Parathyroid adenoma (tissue), 2 donors: ENCODE measurements at regions not wholly inside any gene's neighbourhood (a gene's known extent, or its start where the extent isn't known, plus 50 kb on each side); places are given as distances from the start of the nearest gene placed in this dataset.

Experiments used
- H2AFZ ChIP-seq: fragments of 300-600 bp; sonication (generic); one replicate; pipeline ENCODE4 v1.7.0; 2017; ENCODE audit warnings: antibody characterized with exemption, mild to moderate bottlenecking
- H3K27ac ChIP-seq: fragments of 300-600 bp; sonication (generic); one replicate; pipeline ENCODE4 v1.7.0; 2017
- H3K27me3 ChIP-seq: fragments of 300-600 bp; sonication (generic); one replicate; pipeline ENCODE4 v1.7.0; 2017; ENCODE audit warnings: low read length; ENCODE audit not compliant: control insufficient read depth, insufficient read depth
- H3K36me3 ChIP-seq: fragments of 300-600 bp; sonication (generic); one replicate; pipeline ENCODE4 v1.7.0; 2017; ENCODE audit warnings: low read length; ENCODE audit not compliant: control insufficient read depth, insufficient read depth
- H3K4me1 ChIP-seq: fragments of 300-600 bp; sonication (generic); one replicate; pipeline ENCODE4 v1.7.0; 2017; ENCODE audit warnings: control low read depth
- H3K4me2 ChIP-seq: fragments of 300-600 bp; sonication (generic); one replicate; pipeline ENCODE4 v1.7.0; 2017; ENCODE audit warnings: low read length
- H3K4me3 ChIP-seq: fragments of 300-600 bp; sonication (generic); one replicate; pipeline ENCODE4 v1.7.0; 2017; ENCODE audit warnings: low read depth, low read length
- H3K79me2 ChIP-seq: fragments of 300-600 bp; sonication (generic); one replicate; pipeline ENCODE4 v1.7.0; 2017; ENCODE audit warnings: control low read depth
- H3K9ac ChIP-seq: fragments of 300-600 bp; sonication (generic); one replicate; pipeline ENCODE4 v1.7.0; 2017; ENCODE audit warnings: mild to moderate bottlenecking
- H3K9me3 ChIP-seq: fragments of 300-600 bp; sonication (generic); one replicate; pipeline ENCODE4 v1.7.0; 2017; ENCODE audit warnings: low read length; ENCODE audit not compliant: control insufficient read depth
- TF ChIP-seq, protein P1 (sequence below): fragments of 300-600 bp; sonication (generic); IDR thresholded peaks from one replicate; pipeline ENCODE4 v1.7.0; 2017; ENCODE audit warnings: antibody characterized with exemption, mild to moderate bottlenecking
- donor health status: primary hyperparathyroidism.

DNA sequence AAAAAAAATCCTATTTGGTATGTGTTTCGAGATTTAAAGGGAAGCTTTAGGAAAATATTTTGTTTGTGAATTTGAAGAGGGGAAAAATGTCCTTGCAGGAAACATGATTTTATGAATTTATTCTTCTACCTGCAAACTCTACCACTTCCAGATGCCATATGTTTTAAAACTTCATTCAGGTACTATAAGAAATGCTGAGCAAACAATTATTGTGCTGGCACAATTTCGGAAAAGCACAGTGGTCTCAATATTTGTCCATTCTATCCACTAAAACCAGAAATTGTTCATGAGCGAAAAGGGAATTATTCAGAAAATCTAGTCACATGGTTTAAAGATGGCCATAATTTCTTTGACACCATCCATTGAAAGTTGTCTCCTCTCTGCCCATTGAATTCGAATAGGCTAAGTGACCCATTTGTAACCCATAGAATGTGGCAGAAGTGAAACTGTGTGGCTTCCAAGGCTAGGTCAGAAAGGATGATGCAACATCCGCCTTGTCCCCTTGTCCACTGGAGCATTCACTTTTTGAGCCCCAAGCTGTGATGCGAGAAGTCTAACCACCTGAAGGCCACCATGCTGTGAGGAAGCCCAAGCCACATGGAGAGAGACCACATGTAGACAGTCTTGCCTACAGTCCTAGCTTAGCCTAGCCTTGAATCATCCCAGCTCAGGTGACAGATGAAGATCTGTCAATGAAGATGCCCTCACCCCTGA is 189.8 kb upstream of the PRKCQ start:
- Histone ChIP-seq H2AFZ (no peak overlapping the region), H3K9ac (no peak overlapping the region), H3K27ac (no peak overlapping the region), H3K4me3 (no peak overlapping the region), H3K4me2 (no peak overlapping the region), H3K9me3 (no peaks in the 10 kb centered on the region), H3K27me3 (no peaks in the 10 kb centered on the region), H3K79me2 (no peaks in the 10 kb centered on the region), H3K36me3 (no peaks in the 10 kb centered on the region), H3K4me1 (no peaks in the 10 kb centered on the region)
- TF ChIP-seq, protein P1, sequence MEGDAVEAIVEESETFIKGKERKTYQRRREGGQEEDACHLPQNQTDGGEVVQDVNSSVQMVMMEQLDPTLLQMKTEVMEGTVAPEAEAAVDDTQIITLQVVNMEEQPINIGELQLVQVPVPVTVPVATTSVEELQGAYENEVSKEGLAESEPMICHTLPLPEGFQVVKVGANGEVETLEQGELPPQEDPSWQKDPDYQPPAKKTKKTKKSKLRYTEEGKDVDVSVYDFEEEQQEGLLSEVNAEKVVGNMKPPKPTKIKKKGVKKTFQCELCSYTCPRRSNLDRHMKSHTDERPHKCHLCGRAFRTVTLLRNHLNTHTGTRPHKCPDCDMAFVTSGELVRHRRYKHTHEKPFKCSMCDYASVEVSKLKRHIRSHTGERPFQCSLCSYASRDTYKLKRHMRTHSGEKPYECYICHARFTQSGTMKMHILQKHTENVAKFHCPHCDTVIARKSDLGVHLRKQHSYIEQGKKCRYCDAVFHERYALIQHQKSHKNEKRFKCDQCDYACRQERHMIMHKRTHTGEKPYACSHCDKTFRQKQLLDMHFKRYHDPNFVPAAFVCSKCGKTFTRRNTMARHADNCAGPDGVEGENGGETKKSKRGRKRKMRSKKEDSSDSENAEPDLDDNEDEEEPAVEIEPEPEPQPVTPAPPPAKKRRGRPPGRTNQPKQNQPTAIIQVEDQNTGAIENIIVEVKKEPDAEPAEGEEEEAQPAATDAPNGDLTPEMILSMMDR, result no peak

GRCh38 chr10:6766131-6766801 is 186.2 kb upstream of the PRKCQ start:
- TF ChIP-seq, protein P1, result no peak
- Histone ChIP-seq H3K4me2 (no peak overlapping the region), H3K36me3 (no peaks in the 10 kb centered on the region), H3K9ac (no peak overlapping the region), H2AFZ (no peak overlapping the region), H3K79me2 (no peaks in the 10 kb centered on the region), H3K9me3 (no peaks in the 10 kb centered on the region), H3K27me3 (no peaks in the 10 kb centered on the region), H3K4me3 (no peak overlapping the region), H3K27ac (no peak overlapping the region), H3K4me1 (no peaks in the 10 kb centered on the region)

DNA sequence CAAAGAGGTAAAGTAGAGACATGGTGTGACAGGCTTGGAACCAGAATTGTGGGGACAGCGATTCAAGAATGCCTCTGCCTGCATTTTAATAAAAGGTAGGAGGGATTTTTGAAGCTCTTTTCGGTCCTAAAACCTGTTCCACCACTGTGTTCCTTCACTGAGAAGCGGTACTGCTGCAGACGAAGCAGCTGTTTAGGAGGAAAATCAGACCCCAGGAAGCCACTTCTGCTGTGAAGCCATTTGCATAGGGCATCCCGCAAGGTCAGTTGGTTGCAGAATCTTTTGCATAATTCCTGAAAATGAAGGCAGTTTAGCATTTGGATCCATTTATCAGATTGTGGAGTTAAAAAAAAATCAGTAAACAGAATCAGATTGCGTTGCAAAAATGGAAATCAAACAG is 183.3 kb upstream of the PRKCQ start:
- no peak overlapping the region for H2AFZ ChIP-seq
- no peak overlapping the region for H3K4me3 ChIP-seq
- no peaks in the 10 kb centered on the region for H3K79me2 ChIP-seq
- no peak overlapping the region for H3K9ac ChIP-seq
- no peaks in the 10 kb centered on the region for H3K4me1 ChIP-seq
- TF ChIP-seq, protein P1, result no peak
- H3K9me3 ChIP-seq, result no peaks in the 10 kb centered on the region
- no peaks in the 10 kb centered on the region for H3K27me3 ChIP-seq
- no peak overlapping the region for H3K27ac ChIP-seq
- H3K4me2 ChIP-seq, result no peak overlapping the region
- H3K36me3 ChIP-seq, result no peaks in the 10 kb centered on the region

DNA sequence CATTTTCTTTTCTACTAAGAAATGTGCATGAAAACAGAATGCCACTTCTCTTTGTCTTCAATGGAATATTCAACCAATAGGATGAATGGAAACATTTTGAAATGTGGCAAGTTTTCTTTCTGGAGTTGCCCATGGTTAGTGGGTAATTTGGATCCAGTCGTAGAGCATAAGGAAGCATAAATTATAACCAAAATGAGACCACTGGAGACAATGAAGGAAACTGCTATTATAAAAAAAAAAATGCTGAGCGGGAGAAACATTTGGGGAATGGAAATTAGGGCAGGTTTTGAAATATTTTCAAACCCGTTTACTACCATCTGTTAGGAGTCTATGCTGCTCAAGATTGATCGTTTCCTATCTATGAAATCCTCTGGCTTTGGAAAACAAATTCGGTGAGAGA is 182.9 kb upstream of the PRKCQ start:
- TF ChIP-seq, protein P1, result no peak

More for the DNA sequence above, 182.9 kb upstream of the PRKCQ start:
- no peak overlapping the region for H3K27ac ChIP-seq
- H3K4me3 ChIP-seq, result no peak overlapping the region
- no peaks in the 10 kb centered on the region for H3K4me1 ChIP-seq
- no peaks in the 10 kb centered on the region for H3K36me3 ChIP-seq
- no peaks in the 10 kb centered on the region for H3K79me2 ChIP-seq
- H3K27me3 ChIP-seq, result no peaks in the 10 kb centered on the region
- H3K4me2 ChIP-seq, result no peak overlapping the region
- H2AFZ ChIP-seq, result no peak overlapping the region
- no peaks in the 10 kb centered on the region for H3K9me3 ChIP-seq
- no peak overlapping the region for H3K9ac ChIP-seq
